Adrenal gland (tissue), 5 donors: ENCODE measurements at regions not wholly inside any gene's neighbourhood (a gene's known extent, or its start where the extent isn't known, plus 50 kb on each side); places are given as distances from the start of the nearest gene placed in this dataset.

ENCODE experiments used
- CTCF ChIP-seq, 6 experiments: fragments of 450-650 bp in 4 of 6; fragments of 200-600 bp in 2 of 6; sonication (generic) in 1 of 6; IDR thresholded peaks; 1 replicate in 5 of 6; 2 replicates in 1 of 6; pipeline versions ENCODE4 v1.5.1 to v1.8.0; 2016 to 2021; ENCODE audit warnings: antibody characterized with exemption in 6 of 6, mild to moderate bottlenecking in 2 of 6, moderate library complexity in 1 of 6
- POLR2A ChIP-seq, 2 donors: fragments of 450-650 bp; IDR thresholded peaks; one replicate each; pipeline ENCODE4 v1.6.1; 2017; ENCODE audit warnings: antibody characterized with exemption in 2 of 2, mild to moderate bottlenecking in 2 of 2, moderate library complexity in 1 of 2
- donor health status: DM: no; HTN: no; CAD: no.

GRCh38 chr5:68435611-68436010, 220.1 kb downstream of the PIK3R1 start:
- no peak for TF ChIP-seq CTCF (IDR thresholded peaks at IDR 0.05)
- no peak for TF ChIP-seq POLR2A (IDR thresholded peaks at IDR 0.05)
